GM19240 (cell line): ENCODE measurements at regions not wholly inside any gene's neighbourhood (a gene's known extent, or its start where the extent isn't known, plus 50 kb on each side); places are given as distances from the start of the nearest gene placed in this dataset.

Experiments
- DNase-seq: peaks from one replicate; pipeline ENCODE4 v3.0.0; 2011; ENCODE audit warnings: low spot score; ENCODE audit not compliant: insufficient read length

- DNase-seq: no peak
Observed at GRCh38 chr13:34523406-34523805, 418.7 kb upstream of the NBEA start.

- DNase-seq: no peak
Observed at GRCh38 chr13:34533941-34534340, 408.1 kb upstream of the NBEA start.

DNA sequence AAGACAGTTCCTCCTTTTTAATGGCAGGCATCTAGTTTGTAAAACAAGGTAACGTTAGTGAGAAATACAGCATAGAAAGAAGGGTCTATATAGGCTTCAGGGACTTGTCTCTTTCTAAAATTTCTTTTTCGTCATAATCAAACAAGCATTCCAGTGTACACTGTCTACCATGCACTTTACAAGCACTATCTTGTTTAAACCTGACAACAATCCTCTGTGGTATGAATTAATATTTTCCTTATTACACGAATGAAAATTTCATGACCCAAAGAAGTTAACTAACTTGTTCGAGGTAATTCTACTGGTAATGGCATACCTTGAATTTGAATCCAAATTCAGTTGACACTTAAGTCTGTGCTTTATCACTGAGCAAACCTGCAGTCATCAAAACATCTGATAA is 399.7 kb upstream of the NBEA start:
- DNase-seq: no peak

GRCh38 chr13:34543836-34544235 is 398.2 kb upstream of the NBEA start:
- no peak for DNase-seq

- no peak for DNase-seq
Observed at GRCh38 chr13:34545461-34545860, 396.6 kb upstream of the NBEA start.

GRCh38 chr13:34546344-34547250 is 395.5 kb upstream of the NBEA start:
- no peak for DNase-seq

DNA sequence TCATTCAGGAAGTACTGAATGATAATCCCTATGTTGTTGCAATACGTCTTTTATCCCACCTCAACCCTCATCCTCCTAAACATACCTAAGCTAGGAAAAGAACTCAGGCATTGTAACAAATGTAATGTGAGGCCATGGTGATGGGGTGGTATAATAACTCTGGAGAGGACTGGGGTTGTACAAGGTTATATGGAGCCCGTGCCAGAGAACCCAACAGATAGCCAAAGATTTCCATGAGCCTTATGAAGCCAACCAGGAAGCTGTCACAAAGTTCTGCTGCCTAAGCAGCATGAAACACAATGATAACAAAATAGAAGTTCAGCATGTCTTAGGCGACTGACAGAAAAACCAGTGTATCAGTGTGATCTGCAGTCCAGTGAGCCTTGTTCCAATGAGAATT is 394.1 kb upstream of the NBEA start:
- DNase-seq: no peak

GRCh38 chr13:34553376-34553775 is 388.7 kb upstream of the NBEA start:
- no peak for DNase-seq

DNA sequence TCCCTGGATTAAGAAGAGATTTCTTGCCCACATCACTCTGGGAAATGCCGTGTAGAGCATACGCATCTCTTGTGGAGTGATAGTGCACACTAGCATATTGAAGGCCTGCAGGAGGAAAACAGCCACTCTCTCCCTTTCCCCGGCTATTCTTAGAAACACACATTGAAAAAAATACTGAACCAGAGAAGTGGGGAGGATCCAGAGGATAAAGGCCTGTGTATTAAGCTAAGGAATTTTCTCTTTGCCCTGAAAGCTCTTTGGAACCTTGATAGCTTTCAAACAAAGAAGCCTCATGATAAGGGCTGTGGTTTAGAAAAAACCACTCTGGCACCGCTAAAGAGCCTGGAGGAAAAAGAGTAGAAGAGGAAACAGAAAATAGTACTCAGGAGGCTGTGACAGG is 386.1 kb upstream of the NBEA start:
- DNase-seq: no peak

DNA sequence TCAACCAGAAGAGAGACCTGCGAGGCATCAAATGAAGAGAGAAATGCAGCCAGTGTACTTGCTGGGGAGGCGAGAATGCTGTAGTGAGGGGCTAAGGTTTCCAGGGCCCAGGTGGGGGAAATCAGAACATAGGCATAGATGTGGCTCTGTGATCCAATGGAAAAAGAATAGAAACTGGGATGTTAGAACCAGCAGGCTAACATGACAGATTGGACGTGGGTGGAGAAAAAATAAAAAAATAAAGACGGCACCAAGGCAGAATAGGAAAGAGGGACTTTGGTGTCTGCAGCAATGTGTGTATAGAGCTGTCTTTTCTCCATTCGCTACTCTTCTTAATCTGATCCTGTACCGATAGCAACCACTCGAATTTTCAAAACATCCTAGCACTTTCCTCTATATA is 381.0 kb upstream of the NBEA start:
- DNase-seq: no peak

- DNase-seq: no peak
Observed at GRCh38 chr13:34567597-34567996, 374.5 kb upstream of the NBEA start.

DNA sequence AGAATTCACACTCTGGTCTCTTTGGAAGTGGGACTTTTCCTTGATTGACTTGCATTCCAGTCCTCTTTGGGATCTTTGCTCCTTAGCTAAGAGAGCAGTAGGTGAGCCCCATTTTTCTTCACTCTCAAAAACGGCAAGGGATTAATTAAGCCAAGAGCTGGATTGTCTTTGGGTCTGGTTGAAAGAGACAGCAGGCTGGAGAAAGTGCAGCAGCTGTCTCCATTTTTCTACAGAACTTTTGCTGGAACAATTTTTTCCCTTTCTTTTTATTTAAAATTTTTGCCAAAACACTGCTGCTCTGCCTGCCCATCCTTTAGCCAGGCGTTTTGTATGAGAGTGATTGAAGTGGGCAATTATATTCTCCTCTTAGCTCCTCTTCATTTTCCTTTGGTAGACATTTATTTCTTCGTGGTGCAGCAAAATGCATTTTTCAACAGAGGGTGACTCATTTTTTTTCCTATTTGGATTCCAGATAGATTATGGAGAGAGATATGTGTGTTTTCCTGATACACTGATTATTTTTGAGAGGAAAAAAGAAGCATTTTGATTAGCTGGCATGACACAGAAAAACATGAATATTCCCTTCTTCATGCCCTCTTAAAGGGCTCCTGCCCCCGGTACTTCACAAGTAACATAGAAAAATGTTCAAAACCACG is 371.2 kb upstream of the NBEA start:
- no peak for DNase-seq

DNA sequence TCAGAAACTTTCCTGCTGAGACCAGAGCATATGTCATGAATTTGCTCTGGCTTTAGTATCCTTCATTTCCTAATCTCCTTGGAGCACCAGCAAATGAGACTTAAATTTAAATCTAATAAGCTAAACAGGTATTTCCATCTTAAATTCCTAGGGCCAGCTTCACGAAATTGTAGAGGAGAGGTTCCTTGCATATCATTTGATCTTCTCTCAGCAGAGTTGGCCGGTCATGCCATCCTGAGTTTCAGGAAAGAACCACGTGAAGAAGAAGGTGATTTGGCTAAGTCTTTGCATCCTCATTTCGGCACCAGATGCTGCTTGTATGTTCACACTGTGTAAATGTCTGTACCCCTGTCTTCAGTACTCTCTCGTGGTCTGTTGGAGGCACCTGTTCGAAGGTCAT is 370.4 kb upstream of the NBEA start:
- no peak for DNase-seq

DNA sequence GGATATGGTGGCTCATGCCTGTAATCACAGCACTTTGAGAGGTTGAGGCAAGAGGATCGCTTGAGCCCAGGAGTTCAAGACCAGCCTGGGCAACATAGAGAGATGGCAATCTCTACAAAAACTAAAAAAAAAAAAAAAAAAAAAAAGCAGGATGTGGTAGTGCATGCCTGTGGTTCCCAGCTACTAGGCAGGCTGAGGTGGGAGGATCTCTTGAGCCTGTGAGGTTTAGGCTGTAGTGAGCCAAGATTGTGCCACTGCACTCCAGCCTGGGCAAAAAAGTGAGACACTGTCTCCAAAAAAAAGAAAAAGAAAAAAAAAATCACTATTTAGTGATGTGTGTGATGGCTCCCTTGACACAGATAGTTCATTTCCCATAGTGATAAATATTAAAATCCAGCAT is 365.0 kb upstream of the NBEA start:
- DNase-seq: no peak

- no peak for DNase-seq
Observed at GRCh38 chr13:34578471-34578870, 363.6 kb upstream of the NBEA start.

- no peak for DNase-seq
Observed at GRCh38 chr13:34578917-34579316, 363.2 kb upstream of the NBEA start.

DNA sequence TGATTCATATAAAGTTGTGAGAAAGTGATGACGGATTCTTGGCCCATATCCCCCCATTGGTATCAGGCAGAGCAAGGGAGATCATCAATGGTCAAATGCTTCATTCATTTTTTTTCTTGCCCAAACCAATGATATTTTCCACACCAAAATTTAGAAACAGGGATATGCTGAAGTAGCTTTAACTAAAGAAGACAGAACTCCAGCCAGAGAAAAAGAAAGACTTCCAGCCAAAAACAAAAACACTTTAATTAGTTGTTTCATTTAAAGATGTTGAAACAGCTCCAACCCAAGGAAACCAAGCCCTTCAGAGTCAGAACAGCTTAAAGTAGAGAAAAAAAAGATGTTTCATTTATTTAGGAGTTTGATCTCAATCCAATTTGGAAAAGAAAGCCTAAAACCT is 358.9 kb upstream of the NBEA start:
- no peak for DNase-seq

DNA sequence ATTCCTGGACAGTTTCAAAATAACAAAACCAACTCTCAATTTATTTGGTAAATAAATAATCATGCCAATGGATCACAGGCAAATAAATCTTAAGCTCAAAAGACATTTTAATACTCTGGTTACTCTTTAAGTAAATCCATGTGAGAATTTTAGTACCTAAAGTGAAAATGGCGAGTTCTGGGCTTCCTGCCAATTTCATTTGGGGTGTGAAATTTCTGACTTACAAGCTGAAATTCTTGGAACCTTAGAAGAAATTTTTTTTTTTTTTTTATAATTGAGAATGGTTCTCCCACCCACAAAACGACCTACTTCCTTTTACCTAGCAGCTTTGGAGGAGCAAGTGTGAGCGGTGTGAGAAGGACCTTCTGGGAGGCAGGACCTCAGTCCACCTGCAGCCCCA is 354.5 kb upstream of the NBEA start:
- no peak for DNase-seq

DNA sequence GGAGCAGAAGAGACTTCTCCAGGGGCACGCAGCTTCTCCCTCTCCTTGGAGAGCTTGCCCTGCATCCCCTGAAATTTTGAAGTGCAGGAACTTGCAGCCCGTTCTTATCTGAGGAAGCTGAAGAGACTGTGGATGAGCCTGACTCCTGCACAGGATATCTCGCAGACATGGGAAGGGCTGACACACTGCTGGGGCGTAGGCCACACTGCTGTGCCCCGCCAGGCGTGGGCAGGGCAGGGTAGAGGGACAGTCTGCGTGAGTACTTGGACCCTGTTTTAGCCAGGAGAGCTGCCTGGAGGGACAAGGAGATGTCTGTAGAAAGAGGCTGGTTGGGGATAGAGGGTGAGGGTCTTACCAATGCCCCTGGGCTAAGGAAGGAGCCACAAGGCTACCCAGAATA is 353.7 kb upstream of the NBEA start:
- DNase-seq: no peak

DNA sequence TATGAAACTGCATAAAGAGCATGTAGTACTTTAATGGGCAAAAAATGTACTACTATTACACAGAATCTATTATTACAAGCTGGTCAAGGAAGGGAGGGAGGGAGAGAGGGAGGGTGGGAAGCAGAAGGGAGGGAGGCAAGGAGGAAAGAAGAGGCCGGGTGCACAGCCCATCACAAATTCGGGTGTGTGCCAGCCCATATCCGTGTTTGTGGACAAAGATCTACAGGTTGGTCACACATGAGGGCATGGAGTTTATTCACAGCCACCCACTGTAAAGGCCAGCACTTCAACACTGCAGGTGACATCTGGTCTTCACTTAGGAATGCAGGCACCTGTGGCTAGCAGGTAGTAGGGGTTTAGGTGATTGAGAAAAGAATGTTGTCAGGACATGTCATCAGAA is 352.5 kb upstream of the NBEA start:
- no peak for DNase-seq

DNA sequence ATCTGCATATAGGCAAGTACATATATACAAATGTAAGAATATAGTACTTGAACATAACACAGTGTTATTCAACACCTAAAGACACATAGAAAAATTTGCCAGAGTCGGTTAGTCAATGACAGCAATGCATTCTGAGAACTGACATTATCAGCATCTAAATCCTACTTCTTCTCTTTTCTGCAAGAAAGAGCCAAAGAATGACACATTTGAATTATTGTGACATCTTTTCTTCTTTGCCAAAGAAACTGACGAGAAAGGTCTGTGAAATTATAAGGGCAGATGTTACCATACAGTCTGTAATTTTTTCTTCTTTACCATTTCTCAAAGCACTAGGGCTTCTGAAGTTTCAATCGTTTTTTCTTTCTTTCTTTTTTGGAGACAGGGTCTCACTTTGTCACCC is 350.9 kb upstream of the NBEA start:
- DNase-seq: no peak

- no peak for DNase-seq
Observed at GRCh38 chr13:34591900-34592529, 350.1 kb upstream of the NBEA start.

GRCh38 chr13:34593658-34594057 is 348.4 kb upstream of the NBEA start:
- no peak for DNase-seq
